Fibroblast of skin of abdomen (primary cell): ENCODE measurements at regions not wholly inside any gene's neighbourhood (a gene's known extent, or its start where the extent isn't known, plus 50 kb on each side); places are given as distances from the start of the nearest gene placed in this dataset.

Experiments
- DNase-seq: peaks from one replicate; pipeline ENCODE4 v3.0.0-alpha.2; 2013

DNA sequence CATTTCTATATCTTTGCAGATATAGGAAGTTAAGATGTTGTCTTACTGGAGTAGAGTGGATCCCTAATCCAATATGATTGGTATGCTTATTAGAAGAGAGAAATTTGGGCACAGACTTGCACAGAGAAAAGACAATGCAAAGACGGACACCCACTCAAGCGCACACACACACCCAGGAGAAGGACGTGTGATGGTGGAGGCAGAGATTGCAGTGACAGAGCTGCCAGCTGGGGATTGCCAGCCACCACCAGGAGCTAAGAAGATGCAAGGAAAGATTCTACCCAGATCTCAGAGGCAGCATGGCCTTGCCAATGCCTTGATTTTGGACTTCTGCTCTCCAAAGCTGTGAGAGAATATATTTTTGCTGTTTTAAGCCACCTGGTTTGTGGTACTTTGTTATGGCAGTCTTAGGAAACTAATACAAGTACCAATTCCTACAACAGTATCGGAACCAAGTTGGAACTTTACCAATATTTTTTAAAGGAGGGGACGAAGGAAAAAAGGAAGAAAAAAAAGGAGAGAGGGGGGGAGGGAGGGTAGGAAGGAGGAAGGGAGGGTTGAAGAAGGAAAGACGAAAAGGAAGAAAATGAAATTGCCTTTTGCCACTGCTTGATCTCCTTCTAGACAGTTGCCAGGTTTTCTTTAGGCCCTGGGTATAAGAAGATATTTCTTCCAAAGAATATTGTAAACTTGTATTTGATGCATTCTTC lies 334.0 kb downstream of the BUD13 start:
- no peak for DNase-seq

DNA sequence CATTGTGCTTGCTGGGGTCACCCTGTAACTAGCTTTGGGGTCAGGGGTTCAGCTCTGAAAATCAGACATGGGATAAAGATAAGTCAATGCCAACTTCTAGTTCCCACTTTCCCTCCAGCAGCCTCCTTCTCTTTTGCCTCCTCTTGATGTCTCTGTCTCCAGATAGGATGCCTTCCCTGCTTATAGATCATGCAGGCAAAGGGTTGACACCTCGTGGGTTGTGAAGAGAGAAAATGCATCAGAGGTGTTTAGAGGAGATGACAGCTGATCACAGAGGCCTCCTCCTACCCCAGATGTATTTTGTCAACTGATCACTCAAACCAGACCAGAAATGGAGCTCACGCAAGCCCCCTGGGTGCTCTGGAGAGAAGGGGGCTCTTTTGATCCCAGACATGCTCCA lies 337.8 kb downstream of the BUD13 start:
- DNase-seq = no peak

DNA sequence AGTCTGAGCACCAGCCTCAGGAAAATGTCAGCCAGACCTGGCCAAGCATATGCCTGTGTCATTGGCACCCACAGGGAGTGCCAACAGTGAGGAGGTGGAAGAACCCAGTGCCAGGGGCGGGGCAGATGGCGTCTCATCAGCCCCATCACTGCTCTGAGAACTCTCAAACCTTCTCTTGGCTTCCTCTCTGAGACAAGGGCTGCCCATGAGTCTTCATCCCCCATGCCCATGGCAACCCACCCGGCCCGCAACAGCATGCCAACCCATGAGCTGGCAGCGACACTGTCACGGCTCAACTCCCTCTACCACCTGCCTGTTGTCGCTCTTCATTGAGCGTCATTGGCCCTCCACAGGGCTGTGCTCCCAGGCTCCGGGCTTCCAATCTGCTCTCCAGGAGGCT lies 340.5 kb downstream of the BUD13 start:
- no peak for DNase-seq

DNA sequence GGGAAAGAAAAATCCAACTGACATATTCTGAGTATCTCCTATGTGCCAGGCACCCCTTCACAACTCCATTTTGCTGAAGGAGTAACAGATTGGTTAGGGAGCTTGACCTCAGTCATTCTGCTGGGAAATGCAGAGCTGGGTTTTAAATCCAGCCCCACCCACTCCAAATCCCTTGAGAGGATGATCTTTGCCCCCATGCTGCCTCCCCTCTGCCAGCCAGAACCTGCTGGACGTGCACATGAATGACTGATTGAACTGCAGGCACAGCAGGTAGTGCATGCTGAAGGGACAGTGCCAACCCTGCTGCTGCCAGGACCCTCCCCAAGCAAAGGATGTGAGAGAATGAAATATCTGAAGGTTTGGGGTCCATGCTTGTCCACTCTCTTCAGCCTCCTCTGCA lies 340.9 kb downstream of the BUD13 start:
- no peak for DNase-seq

DNA sequence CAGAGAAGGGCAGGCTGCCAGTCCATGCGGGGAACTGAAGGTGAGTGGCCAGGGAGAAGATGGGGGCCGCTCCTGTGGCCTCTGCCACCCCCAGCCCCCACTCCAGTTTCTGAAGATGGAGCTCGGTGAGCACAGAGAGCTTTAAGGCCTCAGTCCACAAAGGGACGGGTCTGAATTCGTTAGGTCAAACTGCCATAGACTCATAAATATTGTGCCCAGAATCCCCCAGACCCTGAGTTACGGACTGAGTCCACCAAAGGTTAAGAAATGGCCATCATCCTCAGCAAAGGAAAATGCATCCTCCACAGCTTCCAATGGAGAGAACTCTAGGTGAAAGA lies 344.2 kb downstream of the BUD13 start:
- DNase-seq = no peak

DNA sequence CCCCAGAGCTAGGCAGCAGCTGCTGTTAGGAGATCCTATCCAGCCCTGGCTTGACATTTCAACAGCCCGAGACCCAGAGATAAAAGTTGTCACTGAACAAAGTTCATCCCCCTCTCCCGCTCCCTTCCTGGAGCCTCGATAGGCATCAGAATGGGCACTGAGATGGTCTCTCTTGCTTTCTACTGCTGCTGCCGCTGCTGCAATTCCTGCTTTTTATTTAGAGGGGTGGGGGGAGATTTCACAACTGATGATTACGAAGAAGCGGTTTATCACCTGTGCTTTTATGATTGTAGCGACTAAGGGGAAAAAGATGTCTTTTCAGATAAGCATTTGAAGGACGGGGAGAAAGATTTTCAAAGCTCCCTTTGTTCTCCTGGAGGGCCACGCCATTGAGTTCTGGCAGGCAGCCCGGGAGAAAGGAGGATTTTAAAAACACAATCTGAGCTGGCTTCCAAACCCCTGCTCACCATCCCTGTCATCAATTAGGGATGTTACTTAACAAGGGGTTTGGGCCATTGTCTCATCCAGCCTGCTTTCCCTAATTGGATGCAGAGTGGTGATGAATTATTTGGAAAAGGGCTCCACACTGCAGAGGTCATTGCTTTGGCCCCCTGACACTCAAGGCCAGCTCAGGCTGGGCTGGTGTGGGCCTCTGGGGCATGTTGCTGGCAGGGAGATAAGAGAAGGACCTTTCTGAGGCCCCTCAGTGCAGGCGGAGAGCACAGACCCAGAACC lies 344.7 kb downstream of the BUD13 start:
- DNase-seq = no peak

DNA sequence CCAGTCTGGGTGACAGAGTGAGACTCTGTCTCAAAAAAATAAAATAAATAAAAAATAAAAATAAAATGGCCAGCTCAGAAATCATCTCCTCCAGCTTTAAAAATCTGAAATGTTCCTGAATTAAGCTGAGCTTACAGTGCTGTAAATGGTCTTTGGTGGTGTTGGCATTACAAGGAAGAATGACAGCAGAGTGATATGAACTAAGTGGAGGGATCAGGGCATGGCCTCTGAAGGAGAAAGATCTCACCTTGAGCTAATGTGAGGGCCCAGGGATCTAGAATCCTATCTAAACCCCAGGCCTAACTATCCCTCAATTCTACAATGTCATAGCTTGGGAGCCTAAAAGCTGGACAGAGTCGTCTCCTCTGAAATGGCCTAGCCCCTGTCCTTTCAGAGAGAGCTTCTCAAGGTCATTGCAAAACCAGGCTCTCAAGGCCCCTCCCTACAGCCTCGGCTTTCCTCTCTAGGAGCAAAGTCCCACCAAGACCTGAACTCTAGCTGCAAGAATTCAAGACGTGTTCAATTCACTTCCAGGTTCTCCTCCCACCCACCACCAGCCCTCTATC lies 345.4 kb downstream of the BUD13 start:
- DNase-seq = no peak

DNA sequence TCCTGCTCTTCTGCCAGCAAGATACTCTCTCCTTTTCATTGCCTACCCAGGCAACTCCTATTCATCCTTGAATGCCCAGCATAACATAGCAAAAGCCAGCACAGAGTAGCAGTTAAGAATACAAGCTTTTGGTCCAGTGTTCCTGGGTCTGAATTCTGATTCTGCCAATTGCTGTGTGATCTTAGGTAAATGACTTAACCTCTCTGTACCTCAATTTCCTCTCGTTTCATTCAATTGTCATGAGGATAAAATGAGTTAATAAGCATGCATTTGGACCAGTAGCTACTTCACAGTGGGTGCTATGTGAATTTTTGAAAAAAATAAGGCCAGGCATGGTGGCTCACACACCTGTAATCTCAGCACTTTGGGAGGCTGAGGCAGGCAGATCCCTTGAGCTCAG lies 346.0 kb downstream of the BUD13 start:
- no peak for DNase-seq

DNA sequence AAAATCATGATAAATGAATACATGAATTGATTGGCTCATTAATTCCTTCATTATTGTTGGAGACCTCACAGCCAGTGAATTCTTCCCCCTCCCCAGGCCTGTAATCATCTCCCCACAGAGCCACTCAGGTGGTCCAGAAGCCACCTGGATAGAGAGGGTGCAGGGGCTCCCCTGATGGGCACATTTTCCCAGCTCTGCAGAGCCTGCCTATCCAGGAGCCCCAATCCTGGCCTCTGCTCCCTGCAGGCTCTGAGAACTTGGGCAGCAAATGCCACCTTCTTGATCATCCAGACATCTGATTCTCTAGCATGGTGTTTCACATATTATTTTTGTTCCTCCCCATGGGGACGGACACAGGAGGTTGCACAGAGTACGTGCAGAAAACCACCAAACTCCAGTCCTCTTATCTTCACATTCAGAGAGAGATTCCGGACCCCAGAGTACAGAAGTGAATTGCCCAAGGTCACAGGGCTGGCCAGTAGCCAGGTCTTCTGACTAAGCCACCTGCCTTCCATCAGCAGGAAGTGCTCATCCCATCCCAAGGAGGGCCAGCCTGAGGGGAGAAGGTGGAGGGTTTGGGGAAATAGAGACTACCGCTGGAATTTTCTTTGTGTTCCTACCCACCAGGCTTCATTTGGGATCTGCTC lies 348.0 kb downstream of the BUD13 start:
- DNase-seq = no peak

DNA sequence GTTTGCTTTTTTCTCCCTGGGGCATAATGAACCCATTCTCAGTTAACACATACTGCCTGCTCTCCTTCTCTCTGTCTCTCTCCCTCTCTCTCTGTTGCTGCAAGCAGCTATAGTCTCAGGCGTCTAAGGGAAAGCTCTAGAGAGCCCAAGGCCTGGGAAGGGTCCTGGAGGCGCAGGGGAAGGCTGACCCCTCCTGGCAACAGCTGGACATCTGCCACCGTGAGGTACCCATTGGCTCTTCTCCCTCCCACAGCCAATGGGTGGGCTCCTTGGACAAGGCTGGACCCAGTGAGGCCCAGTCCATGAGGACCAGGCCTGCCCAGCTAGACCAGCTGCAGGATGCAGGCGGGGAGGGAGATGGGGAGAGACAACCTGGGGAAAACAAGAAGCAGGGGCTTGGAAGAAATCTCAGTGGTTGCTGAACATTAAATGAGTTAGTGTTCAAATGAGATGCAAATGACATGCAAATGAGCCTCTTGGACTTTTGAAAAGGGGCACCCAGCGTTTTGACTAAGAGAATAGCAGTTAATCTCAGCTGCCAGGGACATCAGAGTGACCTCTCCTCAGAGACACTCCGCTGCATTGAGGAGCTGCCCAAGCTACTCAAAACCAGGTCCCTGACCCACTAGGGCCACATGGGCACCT lies 349.7 kb downstream of the BUD13 start:
- DNase-seq = no peak

DNA sequence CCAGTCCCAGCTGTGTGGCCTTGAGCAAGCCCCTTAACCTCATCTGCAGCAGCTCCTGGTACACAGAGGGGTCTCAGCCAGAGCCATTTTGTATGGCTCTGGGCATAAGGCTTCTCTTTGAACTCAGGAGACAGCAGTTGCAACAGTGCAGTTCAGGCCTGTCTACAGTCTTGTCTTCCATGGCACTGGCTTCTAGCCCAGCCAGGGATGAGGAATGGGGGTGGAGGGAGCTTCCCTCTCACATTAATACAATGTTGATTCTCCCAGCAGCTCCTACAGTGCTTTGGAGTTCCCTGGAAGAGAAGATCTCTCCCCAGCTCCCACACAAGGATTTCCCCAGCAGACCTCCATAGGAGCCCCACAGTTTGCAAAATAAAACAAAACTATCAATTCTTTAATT lies 350.2 kb downstream of the BUD13 start:
- DNase-seq = no peak

DNA sequence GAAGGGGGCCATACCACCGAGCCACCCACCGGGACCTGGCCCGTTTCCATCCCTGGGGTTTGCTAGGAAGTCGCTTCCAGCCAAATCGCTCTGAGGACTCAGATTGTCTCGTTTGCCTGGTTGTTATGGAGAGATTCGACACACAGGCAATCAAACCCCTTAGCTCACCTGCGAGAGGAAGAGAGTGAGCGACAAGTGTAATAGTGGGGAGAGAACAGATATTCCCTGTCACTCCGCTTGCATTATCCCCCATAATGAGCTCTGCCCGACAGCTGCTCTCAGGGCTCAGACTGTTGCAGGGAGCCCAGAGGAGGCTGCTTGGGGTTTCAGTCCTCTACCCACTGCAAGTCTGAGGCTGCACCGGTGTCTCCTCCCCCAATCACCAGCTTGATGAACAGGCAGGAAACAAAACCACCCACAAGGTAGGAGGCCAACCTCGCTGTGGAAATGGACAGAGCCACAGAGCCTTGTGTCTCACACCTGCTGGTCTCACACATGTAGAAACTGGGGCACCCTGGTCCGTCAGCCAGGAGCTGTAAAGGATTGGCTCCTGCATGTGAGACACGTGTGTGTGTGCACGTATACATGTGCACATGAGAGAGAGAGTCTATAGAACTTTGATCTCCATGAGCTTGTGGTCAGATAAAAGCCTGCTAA lies 351.1 kb downstream of the BUD13 start:
- no peak for DNase-seq

DNA sequence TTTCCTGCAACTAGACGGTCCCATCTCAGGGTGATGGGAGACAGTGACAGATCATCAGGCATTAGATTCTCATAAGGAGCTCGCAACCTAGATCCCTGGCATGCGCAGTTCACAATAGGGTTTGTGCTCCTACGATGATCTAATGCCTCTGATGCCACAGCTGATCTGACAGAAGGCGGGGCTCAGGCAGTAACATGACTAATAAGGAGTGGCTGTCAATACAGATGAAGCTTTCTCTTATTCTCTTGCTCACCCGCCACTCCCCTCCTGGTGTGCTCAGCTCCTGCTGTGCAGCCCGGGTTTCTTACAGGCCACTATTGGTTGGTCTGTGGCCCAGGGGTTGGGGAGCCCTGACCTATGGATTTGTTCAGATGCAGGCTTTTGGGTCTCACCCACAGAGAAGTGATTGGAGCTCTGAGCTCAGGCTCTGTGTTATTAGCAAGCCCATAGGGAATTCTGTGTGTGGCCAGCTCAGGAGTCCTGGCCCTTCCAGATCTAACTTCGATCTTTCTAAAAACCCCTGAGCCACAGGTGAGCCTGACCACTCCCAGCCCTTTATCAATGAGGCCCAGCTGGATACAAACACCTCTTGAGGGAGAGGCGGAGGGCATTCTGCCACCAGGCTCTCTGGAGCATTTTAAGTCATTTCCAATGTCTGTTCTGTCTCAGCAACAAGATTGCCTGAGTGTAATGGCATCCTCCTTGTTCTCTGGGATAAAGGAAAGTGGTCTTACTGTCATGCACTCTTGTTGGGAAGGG lies 351.8 kb downstream of the BUD13 start:
- peak; percentile 24 for DNase-seq

DNA sequence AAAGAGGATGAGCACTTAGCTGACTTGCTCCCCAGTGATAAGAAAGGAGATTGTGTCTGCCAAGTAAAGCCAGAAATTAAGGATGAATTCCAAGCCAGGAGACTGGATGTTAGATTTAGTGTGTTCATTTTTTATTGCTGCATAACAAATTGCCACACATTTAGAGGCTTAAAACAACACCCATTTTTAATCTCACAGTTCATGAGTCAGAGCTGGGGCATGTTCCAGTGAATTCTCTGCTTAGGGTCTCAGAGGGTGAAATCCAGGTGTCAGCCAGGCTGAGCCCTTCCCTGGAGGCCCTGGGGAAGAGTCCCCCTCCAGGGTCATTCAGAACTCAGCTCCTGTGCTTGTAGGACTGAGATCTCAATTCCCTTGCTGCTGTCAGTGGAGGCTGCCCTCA lies 352.8 kb downstream of the BUD13 start:
- DNase-seq = peak; percentile 20

DNA sequence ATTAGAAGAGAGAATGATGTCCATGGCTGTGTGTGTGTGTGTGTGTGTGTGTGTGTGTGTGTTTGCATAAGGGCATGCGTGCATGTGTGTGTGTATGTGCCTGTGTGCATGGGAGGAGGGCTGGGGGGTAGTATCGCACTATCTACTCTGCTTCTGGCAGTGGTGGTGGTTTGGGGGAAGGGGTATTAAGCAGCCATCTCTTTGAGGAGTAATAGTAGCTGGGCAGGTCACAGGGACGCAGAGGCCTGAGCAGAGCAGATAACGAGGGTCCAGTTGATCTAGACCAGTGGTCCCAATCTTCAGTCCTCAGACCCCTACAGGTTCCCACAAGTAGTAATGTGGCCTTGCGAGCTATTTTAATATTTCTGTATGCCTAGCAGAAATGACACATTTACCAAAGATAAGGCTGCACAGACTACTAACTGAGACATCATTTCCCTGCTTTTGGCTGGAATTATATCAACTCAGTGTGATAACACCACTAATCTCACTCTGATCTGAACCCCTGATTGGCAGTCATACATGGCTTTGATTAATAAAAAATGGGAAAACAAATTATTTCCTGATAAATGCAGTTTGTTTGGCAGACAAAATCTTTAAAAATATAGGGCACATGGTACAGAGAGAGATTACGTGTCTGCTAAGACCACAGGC lies 354.3 kb downstream of the BUD13 start:
- no peak for DNase-seq

DNA sequence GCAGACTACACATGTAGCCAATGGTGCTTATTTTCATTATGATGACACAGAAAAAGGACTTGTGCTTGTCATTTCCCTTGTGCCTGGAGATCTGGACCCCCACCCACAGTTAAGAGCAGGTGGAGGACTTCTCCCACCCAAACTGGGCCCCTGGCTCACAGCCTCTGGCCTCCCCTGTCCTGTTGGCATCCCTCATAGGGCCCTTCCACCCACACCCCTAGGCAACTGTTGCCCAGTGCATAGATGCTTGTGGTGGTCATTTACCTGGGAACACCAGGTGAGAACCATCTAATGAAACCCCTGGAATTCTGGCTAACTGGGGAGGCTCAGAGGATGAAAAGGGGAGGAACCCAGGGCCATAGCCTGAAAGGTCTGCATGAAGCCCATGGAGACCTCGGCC lies 355.9 kb downstream of the BUD13 start:
- DNase-seq = no peak

DNA sequence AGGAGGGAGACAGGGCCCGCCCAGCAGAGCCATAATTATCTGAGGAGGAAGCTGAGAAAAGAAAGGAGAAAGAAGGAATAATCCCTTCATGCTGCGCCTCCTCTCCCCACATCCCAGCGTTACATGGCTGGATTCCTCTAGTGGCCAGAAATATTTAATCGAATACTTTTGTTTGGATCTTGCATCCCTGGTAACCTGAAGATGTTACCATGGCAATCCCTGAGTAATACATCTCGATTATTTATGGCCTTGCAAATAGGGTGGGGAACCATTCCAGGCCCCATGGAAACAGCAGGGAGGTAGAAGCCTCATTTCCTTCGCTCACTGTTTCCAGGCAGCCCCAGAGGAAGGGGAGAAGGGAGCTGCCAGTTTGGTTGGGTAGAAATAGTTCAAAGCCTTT lies 357.7 kb downstream of the BUD13 start:
- peak; percentile 58 for DNase-seq

DNA sequence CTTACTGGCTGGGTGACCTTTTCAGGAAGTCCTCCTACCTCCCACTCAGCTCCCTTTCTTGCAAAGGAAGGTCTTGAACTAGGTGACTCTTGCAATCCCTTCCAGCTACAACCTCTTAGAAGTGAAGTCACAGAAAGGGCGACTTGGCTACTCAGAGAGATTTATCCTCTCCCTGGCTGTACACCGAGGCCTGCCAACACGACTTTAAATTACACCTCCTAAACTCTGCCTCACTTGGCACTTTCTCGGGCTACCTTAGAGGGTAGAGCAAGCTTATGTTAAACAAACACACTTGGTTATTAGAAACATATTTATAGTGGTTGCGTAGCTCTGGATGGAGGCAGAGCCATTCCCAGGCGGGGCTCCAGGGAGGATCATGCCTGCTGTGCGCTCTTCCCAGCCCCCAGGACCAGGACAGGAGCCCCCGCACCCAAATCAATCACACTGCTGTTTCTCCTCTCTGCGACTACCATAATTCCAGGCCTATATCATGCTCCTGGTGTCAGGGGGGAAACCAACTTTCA lies 358.4 kb downstream of the BUD13 start:
- no peak for DNase-seq

DNA sequence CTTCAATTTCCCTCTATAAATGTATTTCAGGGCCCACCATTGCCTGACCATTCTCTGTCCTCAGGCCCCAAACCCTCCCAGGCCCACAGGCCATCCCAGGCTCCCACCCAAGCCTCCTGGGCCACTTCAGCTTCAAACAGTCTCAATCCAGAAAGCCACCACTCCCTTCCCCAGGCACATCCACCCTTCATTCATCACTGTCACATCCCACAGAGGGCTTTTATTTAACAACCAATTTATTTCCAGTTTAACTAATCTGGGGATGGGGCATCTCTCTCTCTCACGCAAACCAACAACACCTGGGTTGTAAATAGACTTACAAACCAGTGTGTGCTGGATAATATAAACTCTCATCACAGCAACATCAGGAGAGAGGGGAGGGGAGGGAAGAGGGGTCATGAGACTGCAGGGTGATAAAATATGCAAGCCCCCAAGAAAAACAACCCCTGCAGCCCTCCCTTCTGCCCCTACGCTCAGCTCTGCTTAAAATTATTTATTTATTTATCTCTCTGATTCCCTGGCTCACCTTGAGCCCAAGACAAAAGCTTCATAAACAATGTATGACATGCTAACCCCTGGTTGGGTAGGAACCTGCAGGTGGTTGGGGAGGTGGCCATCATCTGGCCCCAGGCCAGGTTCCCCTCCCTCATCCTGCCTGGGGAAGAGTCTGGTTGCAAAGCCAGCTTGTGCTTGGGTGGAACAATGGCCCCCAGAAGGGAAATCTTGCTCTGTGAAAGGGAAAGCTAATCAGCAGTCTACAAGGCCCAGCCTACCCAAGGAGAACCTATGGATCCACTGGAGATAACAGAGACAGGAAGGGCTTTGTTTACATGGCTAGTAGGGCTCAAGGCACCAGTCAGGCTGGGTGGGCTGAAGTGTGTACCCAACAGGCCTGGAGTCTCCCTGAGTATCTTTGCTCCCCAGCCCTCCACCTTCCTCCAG lies 359.2 kb downstream of the BUD13 start:
- DNase-seq = no peak
